ENCODE measurements at regions not wholly inside any gene's neighbourhood (a gene's known extent, or its start where the extent isn't known, plus 50 kb on each side); places are given as distances from the start of the nearest gene placed in this dataset.

DNA sequence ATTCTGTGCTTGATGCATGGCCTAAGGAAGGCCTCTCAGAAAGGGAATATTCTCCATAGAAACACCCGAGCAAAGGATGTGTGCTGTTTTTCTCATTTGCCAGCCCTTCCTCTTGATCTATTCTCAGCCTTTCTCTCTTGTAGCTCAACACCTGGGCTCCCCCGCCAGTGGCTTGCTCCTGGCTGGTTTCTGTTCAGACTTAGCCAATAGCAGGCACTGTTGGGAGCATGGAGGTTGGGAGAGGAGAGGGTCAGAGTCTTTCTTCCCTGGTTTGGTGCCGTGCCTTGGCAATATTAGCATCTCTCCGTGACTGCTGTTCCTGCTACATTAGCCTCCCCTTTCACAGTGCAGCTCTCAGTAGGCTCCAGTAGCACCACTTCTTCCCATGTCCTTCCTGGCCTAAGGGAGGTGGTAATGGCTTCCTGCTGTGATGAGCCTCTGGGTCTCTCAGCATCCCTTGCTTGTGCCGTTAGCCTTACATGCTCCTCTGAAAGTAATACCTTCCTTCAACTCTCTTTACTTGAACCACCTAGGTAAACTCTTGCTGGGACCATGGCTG is 269.7 kb upstream of the GAS1 start:
- no peak for ATAC-seq (ENCODE audit: low read depth)
- peaks cover 10% of the 10 kb centered on the region for H3K4me1 ChIP-seq (ENCODE audit: insufficient read depth, poor library complexity, severe bottlenecking)
- no peaks in the 10 kb centered on the region for H3K36me3 ChIP-seq (ENCODE audit: low read depth)
- H3K27ac ChIP-seq (ENCODE audit: poor library complexity, severe bottlenecking): no peak overlapping the region
- H3K27me3 ChIP-seq (ENCODE audit: insufficient read depth, poor library complexity, severe bottlenecking): no peaks in the 10 kb centered on the region
- no peak for DNase-seq (ENCODE audit: low spot score)
- no peak for TF ChIP-seq CTCF (IDR thresholded peaks at IDR 0.05; ENCODE audit: poor library complexity, severe bottlenecking)
- no peak overlapping the region for H3K4me3 ChIP-seq (ENCODE audit: severe bottlenecking)
- H3K9me3 ChIP-seq (ENCODE audit: severe bottlenecking): no peaks in the 10 kb centered on the region

DNA sequence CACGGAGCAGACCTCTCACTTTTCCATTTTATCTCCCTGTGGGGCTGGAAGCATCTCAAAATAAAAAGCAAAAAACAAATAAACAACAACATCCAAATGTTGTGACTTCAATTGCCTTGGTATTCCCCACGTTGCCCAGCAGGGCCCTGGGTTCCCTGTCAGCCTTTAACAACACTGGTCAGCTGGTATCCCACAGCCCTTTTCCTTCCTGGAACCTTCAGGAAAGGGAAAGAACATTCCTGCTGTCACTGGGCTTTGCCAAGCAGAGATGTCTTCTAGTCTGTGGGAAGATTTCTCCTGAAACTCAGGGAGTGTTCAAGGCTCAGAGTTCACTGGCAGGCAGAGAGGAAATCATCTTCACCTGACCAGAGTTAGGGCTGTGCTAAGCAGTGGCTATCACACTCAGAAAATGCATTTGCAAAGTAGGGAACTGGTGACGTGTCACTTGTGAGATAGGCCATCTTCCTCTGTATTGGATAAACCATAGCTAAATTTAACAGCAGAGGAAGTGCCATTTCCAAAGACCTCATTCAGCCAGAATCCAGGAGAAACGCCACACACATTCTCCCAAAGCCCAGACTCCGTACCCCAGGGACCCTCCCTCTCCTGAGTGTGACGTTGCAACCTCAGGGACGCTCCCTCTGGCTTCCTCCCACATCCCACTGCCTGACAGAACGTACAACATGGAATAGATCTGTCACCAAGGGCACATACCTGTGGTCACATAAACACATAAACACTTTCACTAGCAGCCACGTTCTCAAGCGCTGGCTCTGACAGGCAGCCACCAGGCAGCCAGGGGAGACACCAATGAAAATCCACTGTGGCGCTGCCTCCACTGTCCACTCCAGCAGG is 274.0 kb upstream of the DAPK1 start:
- ATAC-seq (ENCODE audit: low read depth): no peak
- H3K4me1 ChIP-seq (ENCODE audit: insufficient read depth, poor library complexity, severe bottlenecking): no peaks in the 10 kb centered on the region
- no peak overlapping the region for H3K27ac ChIP-seq (ENCODE audit: poor library complexity, severe bottlenecking)
- DNase-seq (ENCODE audit: low spot score): no peak
- H3K27me3 ChIP-seq (ENCODE audit: insufficient read depth, poor library complexity, severe bottlenecking): no peaks in the 10 kb centered on the region
- no peak overlapping the region for H3K4me3 ChIP-seq (ENCODE audit: severe bottlenecking)
- no peaks in the 10 kb centered on the region for H3K36me3 ChIP-seq (ENCODE audit: low read depth)
- no peak for TF ChIP-seq CTCF (IDR thresholded peaks at IDR 0.05; ENCODE audit: poor library complexity, severe bottlenecking)
- H3K9me3 ChIP-seq (ENCODE audit: severe bottlenecking): no peaks in the 10 kb centered on the region

DNA sequence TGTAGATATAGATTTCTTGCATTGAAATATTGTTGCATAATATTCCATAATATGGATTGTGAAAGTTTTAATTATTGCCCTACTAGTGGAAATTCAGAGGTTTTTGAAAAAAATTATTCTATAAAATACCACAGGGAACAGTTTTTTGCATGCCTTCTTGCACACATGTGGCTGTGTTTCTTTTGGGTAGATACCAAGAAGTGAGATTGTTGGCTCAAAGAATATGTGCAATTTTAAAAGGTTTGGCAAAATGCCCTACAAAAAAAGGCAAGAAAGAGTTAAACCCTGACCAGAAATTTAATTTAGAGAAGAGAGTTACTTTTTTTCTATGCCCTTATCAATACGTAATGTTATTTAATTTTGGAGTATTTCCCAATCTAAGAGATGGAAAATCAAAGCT is 270.8 kb upstream of the DAPK1 start:
- Histone ChIP-seq H3K4me1 (ENCODE audit: insufficient read depth, poor library complexity, severe bottlenecking) (no peaks in the 10 kb centered on the region), H3K4me3 (ENCODE audit: severe bottlenecking) (no peak overlapping the region), H3K9me3 (ENCODE audit: severe bottlenecking) (no peaks in the 10 kb centered on the region), H3K36me3 (ENCODE audit: low read depth) (no peaks in the 10 kb centered on the region), H3K27ac (ENCODE audit: poor library complexity, severe bottlenecking) (no peak overlapping the region), H3K27me3 (ENCODE audit: insufficient read depth, poor library complexity, severe bottlenecking) (no peaks in the 10 kb centered on the region)
- no peak for ATAC-seq (ENCODE audit: low read depth)
- TF ChIP-seq CTCF (IDR thresholded peaks at IDR 0.05; ENCODE audit: poor library complexity, severe bottlenecking): no peak
- DNase-seq (ENCODE audit: low spot score): no peak

- H3K27ac ChIP-seq (ENCODE audit: poor library complexity, severe bottlenecking): no peak overlapping the region
- H3K4me1 ChIP-seq (ENCODE audit: insufficient read depth, poor library complexity, severe bottlenecking): no peaks in the 10 kb centered on the region
- ATAC-seq (ENCODE audit: low read depth) (no peak), DNase-seq (ENCODE audit: low spot score) (no peak)
- H3K9me3 ChIP-seq (ENCODE audit: severe bottlenecking): no peaks in the 10 kb centered on the region
- H3K4me3 ChIP-seq (ENCODE audit: severe bottlenecking): no peak overlapping the region
- H3K36me3 ChIP-seq (ENCODE audit: low read depth): no peaks in the 10 kb centered on the region
- no peaks in the 10 kb centered on the region for H3K27me3 ChIP-seq (ENCODE audit: insufficient read depth, poor library complexity, severe bottlenecking)
- TF ChIP-seq CTCF (IDR thresholded peaks at IDR 0.05; ENCODE audit: poor library complexity, severe bottlenecking): no peak
These were observed 270.2 kb upstream of the DAPK1 start for GRCh38 chr9:87227456-87227855.

DNA sequence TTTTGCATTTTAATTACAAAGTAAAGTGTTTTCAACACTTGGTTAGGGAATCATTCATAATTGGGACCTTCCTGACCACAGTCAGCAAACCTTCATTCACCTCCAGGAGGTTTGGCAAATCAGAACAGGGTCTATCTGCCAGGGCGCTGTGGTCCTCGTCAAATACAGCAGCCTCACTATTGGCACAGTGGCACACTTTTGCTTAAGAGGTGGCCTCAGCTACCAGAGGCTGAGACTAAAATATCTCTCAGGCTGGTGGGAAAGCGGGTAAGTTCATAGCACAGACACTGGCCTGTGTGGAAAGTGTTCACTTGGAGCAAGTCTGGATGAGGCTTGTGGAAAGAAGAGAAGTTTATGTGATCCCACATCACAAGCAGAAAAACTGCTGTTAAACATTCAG is 268.6 kb upstream of the DAPK1 start:
- no peaks in the 10 kb centered on the region for H3K27me3 ChIP-seq (ENCODE audit: insufficient read depth, poor library complexity, severe bottlenecking)
- no peak overlapping the region for H3K4me3 ChIP-seq (ENCODE audit: severe bottlenecking)
- ATAC-seq (ENCODE audit: low read depth) (no peak), DNase-seq (ENCODE audit: low spot score) (no peak)
- no peaks in the 10 kb centered on the region for H3K9me3 ChIP-seq (ENCODE audit: severe bottlenecking)
- H3K27ac ChIP-seq (ENCODE audit: poor library complexity, severe bottlenecking): no peak overlapping the region
- TF ChIP-seq CTCF (IDR thresholded peaks at IDR 0.05; ENCODE audit: poor library complexity, severe bottlenecking): no peak
- no peaks in the 10 kb centered on the region for H3K36me3 ChIP-seq (ENCODE audit: low read depth)
- no peaks in the 10 kb centered on the region for H3K4me1 ChIP-seq (ENCODE audit: insufficient read depth, poor library complexity, severe bottlenecking)

Data from RWPE2 (cell line).